Panc1 (cell line): ENCODE measurements at regions not wholly inside any gene's neighbourhood (a gene's known extent, or its start where the extent isn't known, plus 50 kb on each side); places are given as distances from the start of the nearest gene placed in this dataset.

Experiments used
- ATAC-seq: fragments of 200-7000 bp; cut with Tn5 transposase; 2 replicates; pipeline ENCODE4 v1.9.1; 2020; ENCODE audit warnings: mild to moderate bottlenecking, moderate library complexity
- BruUV-seq: library from RNA; stranded (reverse); fragments of 400-500 nt; replicated peaks from 2 replicates; lab custom pipeline; 2021; lab: Mats Ljungman, UMichigan
- CTCF ChIA-PET: fragments of 300-600 bp; sonication (Branson Sonifier 250); formaldehyde crosslinking; loops from one replicate; lab custom pipeline; 2022; ENCODE audit warnings: antibody characterized with exemption; lab: Charles Lee
- POLR2A ChIA-PET: fragments of 300-600 bp; sonication (Branson Sonifier 250); formaldehyde crosslinking; loops from one replicate; lab custom pipeline; 2022; ENCODE audit warnings: antibody characterized with exemption; lab: Charles Lee
- DNase-seq: peaks from one replicate; pipeline ENCODE4 v3.0.0-alpha.2; 2010; ENCODE audit warnings: low read depth, low spot score
- H3K27ac ChIP-seq: 2 replicates; pipeline ENCODE4 v1.5.1; 2011; ENCODE audit warnings: mild to moderate bottlenecking, low read length, inconsistent platforms
- H3K27me3 ChIP-seq: fragments of 200-500 bp; sonication (Bioruptor generic); 2 replicates; pipeline ENCODE4 v1.6.0; 2014; ENCODE audit warnings: low read length, inconsistent platforms; ENCODE audit not compliant: control insufficient read depth, insufficient read depth
- H3K36me3 ChIP-seq: fragments of 200-500 bp; sonication (Bioruptor generic); 2 replicates; pipeline ENCODE4 v1.5.1; 2014; ENCODE audit warnings: inconsistent platforms, mild to moderate bottlenecking, low read length, moderate library complexity; ENCODE audit not compliant: control insufficient read depth, insufficient read depth
- H3K4me1 ChIP-seq: 2 replicates; pipeline ENCODE4 v1.5.1; 2011; ENCODE audit warnings: inconsistent platforms, mild to moderate bottlenecking, low read length, moderate library complexity; ENCODE audit not compliant: control insufficient read depth, insufficient read depth
- H3K4me3 ChIP-seq, 2 experiments: 2 replicates each; pipeline ENCODE4 v1.5.1; 2011 to 2012; ENCODE audit warnings: low read depth in 2 of 2, low read length in 2 of 2, mild to moderate bottlenecking in 2 of 2, inconsistent platforms in 1 of 2, moderate library complexity in 1 of 2
- H3K9me3 ChIP-seq: fragments of 200-500 bp; sonication (Bioruptor generic); 2 replicates; pipeline ENCODE4 v1.5.1; 2014; ENCODE audit warnings: low read depth, mild to moderate bottlenecking, inconsistent platforms, low read length, moderate library complexity; ENCODE audit not compliant: control insufficient read depth, insufficient read depth
- POLR2AphosphoS5 ChIP-seq: IDR thresholded peaks from 2 replicates; pipeline ENCODE4 v1.6.1; 2012; ENCODE audit warnings: mild to moderate bottlenecking, low read depth, low read length, moderate library complexity
- SIN3A ChIP-seq: IDR thresholded peaks from 2 replicates; pipeline ENCODE4 v1.6.1; 2012; ENCODE audit warnings: low read depth, mild to moderate bottlenecking, low read length, moderate library complexity, borderline replicate concordance; ENCODE audit not compliant: insufficient read depth
- TCF7L2 ChIP-seq: IDR thresholded peaks from 2 replicates; pipeline ENCODE4 v1.6.1; 2011; ENCODE audit warnings: mild to moderate bottlenecking, low read depth, low read length, inconsistent platforms
- in situ Hi-C: cut with HindIII; loops from 2 replicates; pipeline ENCODE4 v1.10.0; 2016; ENCODE audit warnings: low sequenced_read_pairs, low pct_unique_long_range_greater_than_20kb
- intact Hi-C: fragments of 100-400 bp; cut with micrococcal nuclease; formaldehyde crosslinking; loops from one replicate; pipeline ENCODE4 v1.10.0; 2022; ENCODE audit not compliant: unreplicated experiment
- TF ChIP-seq, protein P1 (sequence below), 2 experiments: IDR thresholded peaks; 2 replicates each; pipeline ENCODE4 v1.6.1; 2011 to 2012; ENCODE audit warnings: low read depth in 2 of 2, control low read depth in 1 of 2, low read length in 1 of 2, mild to moderate bottlenecking in 1 of 2, moderate library complexity in 1 of 2; ENCODE audit not compliant: insufficient read depth in 1 of 2
- TF ChIP-seq, protein P2 (sequence below): fragments of 450-650 bp; IDR thresholded peaks from 2 replicates; pipeline ENCODE4 v1.5.1; 2017; ENCODE audit warnings: mild to moderate bottlenecking

DNA sequence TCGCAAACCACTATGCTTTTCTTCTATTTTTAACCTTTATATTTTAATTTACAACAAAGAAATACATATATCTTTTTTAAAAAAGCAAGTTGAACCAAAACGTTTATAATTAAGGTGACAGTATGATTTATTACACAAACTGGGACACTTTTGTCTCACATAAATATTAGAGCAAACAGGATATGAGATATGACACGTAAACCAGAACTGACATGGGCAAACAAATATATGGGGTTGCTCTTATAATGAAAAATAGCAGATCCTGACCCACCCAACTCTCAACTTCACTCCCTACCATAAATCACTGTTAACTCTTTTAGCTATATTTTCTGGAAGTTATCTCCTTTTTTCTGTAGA lies 177.0 kb upstream of the EDNRA start:
- ATAC-seq: no peak
- no peaks in the 10 kb centered on the region for H3K4me1 ChIP-seq
- CTCF ChIA-PET: no interaction called here
- POLR2A ChIA-PET: no interaction called here
- no peak overlapping the region for H3K4me3 ChIP-seq
- H3K9me3 ChIP-seq: no peaks in the 10 kb centered on the region
- BruUV-seq: no TSS peak
- intact Hi-C loops (no loop called here), in situ Hi-C loops (no loop called here)
- no peaks in the 10 kb centered on the region for H3K27me3 ChIP-seq
- DNase-seq: no peak
- no peak for TF ChIP-seq POLR2AphosphoS5
- TF ChIP-seq, protein P1, sequence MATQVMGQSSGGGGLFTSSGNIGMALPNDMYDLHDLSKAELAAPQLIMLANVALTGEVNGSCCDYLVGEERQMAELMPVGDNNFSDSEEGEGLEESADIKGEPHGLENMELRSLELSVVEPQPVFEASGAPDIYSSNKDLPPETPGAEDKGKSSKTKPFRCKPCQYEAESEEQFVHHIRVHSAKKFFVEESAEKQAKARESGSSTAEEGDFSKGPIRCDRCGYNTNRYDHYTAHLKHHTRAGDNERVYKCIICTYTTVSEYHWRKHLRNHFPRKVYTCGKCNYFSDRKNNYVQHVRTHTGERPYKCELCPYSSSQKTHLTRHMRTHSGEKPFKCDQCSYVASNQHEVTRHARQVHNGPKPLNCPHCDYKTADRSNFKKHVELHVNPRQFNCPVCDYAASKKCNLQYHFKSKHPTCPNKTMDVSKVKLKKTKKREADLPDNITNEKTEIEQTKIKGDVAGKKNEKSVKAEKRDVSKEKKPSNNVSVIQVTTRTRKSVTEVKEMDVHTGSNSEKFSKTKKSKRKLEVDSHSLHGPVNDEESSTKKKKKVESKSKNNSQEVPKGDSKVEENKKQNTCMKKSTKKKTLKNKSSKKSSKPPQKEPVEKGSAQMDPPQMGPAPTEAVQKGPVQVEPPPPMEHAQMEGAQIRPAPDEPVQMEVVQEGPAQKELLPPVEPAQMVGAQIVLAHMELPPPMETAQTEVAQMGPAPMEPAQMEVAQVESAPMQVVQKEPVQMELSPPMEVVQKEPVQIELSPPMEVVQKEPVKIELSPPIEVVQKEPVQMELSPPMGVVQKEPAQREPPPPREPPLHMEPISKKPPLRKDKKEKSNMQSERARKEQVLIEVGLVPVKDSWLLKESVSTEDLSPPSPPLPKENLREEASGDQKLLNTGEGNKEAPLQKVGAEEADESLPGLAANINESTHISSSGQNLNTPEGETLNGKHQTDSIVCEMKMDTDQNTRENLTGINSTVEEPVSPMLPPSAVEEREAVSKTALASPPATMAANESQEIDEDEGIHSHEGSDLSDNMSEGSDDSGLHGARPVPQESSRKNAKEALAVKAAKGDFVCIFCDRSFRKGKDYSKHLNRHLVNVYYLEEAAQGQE (IDR thresholded peaks at IDR 0.05; ENCODE audit: insufficient read depth in 1 of 2, low read depth in 2 of 2, low read length in 1 of 2): no peak
- TF ChIP-seq, protein P2, sequence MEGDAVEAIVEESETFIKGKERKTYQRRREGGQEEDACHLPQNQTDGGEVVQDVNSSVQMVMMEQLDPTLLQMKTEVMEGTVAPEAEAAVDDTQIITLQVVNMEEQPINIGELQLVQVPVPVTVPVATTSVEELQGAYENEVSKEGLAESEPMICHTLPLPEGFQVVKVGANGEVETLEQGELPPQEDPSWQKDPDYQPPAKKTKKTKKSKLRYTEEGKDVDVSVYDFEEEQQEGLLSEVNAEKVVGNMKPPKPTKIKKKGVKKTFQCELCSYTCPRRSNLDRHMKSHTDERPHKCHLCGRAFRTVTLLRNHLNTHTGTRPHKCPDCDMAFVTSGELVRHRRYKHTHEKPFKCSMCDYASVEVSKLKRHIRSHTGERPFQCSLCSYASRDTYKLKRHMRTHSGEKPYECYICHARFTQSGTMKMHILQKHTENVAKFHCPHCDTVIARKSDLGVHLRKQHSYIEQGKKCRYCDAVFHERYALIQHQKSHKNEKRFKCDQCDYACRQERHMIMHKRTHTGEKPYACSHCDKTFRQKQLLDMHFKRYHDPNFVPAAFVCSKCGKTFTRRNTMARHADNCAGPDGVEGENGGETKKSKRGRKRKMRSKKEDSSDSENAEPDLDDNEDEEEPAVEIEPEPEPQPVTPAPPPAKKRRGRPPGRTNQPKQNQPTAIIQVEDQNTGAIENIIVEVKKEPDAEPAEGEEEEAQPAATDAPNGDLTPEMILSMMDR: no peak
- no peak for TF ChIP-seq TCF7L2
- TF ChIP-seq SIN3A: no peak
- no peak overlapping the region for H3K27ac ChIP-seq
- H3K36me3 ChIP-seq: no peaks in the 10 kb centered on the region

GRCh38 chr4:147307896-147308674 lies 172.8 kb upstream of the EDNRA start:
- Histone ChIP-seq H3K9me3 (no peaks in the 10 kb centered on the region), H3K36me3 (no peaks in the 10 kb centered on the region), H3K4me1 (no peaks in the 10 kb centered on the region), H3K27ac (no peak overlapping the region), H3K4me3 (no peak overlapping the region), H3K27me3 (no peaks in the 10 kb centered on the region)
- no TSS peak for BruUV-seq
- TF ChIP-seq, protein P1 (IDR thresholded peaks at IDR 0.05; ENCODE audit: insufficient read depth in 1 of 2, low read depth in 2 of 2, low read length in 1 of 2): no peak
- TF ChIP-seq TCF7L2 (no peak), POLR2AphosphoS5 (no peak), SIN3A (no peak)
- TF ChIP-seq, protein P2: no peak
- DNase-seq: no peak
- no peak for ATAC-seq
- POLR2A ChIA-PET: no interaction called here
- intact Hi-C loops: no loop called here
- CTCF ChIA-PET: no interaction called here
- in situ Hi-C loops: no loop called here
